HepG2 (cell line): ENCODE measurements at regions not wholly inside any gene's neighbourhood (a gene's known extent, or its start where the extent isn't known, plus 50 kb on each side); places are given as distances from the start of the nearest gene placed in this dataset.

ENCODE experiments used
- GATA4 ChIP-seq: sonication (generic); IDR thresholded peaks from 2 replicates; pipeline ENCODE4 v1.6.1; 2016; ENCODE audit warnings: antibody characterized with exemption, low read depth, borderline replicate concordance
- HDAC6 ChIP-seq: fragments of 200-600 bp; sonication (generic); IDR thresholded peaks from 2 replicates; pipeline ENCODE4 v1.7.0; 2017; ENCODE audit warnings: mild to moderate bottlenecking, antibody characterized with exemption, low read length, low read depth
- MEF2D ChIP-seq: sonication (generic); formaldehyde crosslinking; IDR thresholded peaks from 2 replicates; pipeline ENCODE4 v1.5.1; 2020; ENCODE audit warnings: mild to moderate bottlenecking, missing genetic modification reagents
- SIX4 ChIP-seq: sonication (generic); formaldehyde crosslinking; IDR thresholded peaks from 2 replicates; pipeline ENCODE4 v1.4.0; 2020; ENCODE audit warnings: missing genetic modification reagents
- SSRP1 ChIP-seq: IDR thresholded peaks from 2 replicates; pipeline ENCODE4 v1.6.1; 2016; ENCODE audit warnings: control low read depth
- ZKSCAN1 ChIP-seq: fragments of 150-350 bp; IDR thresholded peaks from 2 replicates; pipeline ENCODE4 v1.6.1; 2014; ENCODE audit warnings: low read length
- ZNF160 ChIP-seq: sonication (generic); formaldehyde crosslinking; IDR thresholded peaks from 2 replicates; pipeline ENCODE4 v1.8.0; 2022; ENCODE audit warnings: mild to moderate bottlenecking, inconsistent platforms, missing genetic modification reagents
- ZNF790 ChIP-seq: sonication (generic); formaldehyde crosslinking; IDR thresholded peaks from 2 replicates; pipeline ENCODE4 v1.8.0; 2022; ENCODE audit warnings: missing genetic modification reagents, mild to moderate bottlenecking, borderline replicate concordance
- TF ChIP-seq, protein P1 (sequence below): fragments of 450-650 bp; IDR thresholded peaks from 2 replicates; pipeline ENCODE4 v1.6.1; 2017; ENCODE audit warnings: mild to moderate bottlenecking
- TF ChIP-seq, protein P2 (sequence below): sonication (generic); formaldehyde crosslinking; IDR thresholded peaks from 2 replicates; pipeline ENCODE4 v1.4.0; 2020; ENCODE audit warnings: missing genetic modification reagents, borderline replicate concordance
- TF ChIP-seq, protein P3 (sequence below): sonication (generic); formaldehyde crosslinking; IDR thresholded peaks from 2 replicates; pipeline ENCODE4 v1.5.0; 2020; ENCODE audit warnings: missing genetic modification reagents

DNA sequence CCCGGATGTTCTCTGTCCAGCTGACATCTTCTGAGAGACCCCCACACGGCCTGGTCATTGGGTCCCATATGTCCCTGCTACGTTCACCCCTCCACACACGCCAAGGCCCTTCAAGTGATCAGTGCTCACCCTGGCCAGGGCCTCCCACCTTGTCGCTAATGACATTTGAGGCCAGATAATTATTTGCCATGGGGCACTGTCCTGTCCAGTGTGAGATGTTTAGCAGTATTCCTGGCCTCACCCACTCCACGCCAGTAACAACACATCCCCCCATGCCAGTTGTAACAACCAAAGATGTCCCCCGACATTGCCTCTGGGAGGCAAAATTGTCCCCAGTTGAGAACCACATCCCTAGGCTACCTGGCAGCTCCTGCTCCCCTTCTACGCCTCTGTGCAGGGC, 49.9 kb upstream of the NANOS1 start (continued):
- TF ChIP-seq, protein P1, sequence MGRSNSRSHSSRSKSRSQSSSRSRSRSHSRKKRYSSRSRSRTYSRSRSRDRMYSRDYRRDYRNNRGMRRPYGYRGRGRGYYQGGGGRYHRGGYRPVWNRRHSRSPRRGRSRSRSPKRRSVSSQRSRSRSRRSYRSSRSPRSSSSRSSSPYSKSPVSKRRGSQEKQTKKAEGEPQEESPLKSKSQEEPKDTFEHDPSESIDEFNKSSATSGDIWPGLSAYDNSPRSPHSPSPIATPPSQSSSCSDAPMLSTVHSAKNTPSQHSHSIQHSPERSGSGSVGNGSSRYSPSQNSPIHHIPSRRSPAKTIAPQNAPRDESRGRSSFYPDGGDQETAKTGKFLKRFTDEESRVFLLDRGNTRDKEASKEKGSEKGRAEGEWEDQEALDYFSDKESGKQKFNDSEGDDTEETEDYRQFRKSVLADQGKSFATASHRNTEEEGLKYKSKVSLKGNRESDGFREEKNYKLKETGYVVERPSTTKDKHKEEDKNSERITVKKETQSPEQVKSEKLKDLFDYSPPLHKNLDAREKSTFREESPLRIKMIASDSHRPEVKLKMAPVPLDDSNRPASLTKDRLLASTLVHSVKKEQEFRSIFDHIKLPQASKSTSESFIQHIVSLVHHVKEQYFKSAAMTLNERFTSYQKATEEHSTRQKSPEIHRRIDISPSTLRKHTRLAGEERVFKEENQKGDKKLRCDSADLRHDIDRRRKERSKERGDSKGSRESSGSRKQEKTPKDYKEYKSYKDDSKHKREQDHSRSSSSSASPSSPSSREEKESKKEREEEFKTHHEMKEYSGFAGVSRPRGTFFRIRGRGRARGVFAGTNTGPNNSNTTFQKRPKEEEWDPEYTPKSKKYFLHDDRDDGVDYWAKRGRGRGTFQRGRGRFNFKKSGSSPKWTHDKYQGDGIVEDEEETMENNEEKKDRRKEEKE, result no peak
- TF ChIP-seq HDAC6, result no peak
- no peak for TF ChIP-seq MEF2D
- TF ChIP-seq ZKSCAN1, result no peak
- TF ChIP-seq, protein P2, sequence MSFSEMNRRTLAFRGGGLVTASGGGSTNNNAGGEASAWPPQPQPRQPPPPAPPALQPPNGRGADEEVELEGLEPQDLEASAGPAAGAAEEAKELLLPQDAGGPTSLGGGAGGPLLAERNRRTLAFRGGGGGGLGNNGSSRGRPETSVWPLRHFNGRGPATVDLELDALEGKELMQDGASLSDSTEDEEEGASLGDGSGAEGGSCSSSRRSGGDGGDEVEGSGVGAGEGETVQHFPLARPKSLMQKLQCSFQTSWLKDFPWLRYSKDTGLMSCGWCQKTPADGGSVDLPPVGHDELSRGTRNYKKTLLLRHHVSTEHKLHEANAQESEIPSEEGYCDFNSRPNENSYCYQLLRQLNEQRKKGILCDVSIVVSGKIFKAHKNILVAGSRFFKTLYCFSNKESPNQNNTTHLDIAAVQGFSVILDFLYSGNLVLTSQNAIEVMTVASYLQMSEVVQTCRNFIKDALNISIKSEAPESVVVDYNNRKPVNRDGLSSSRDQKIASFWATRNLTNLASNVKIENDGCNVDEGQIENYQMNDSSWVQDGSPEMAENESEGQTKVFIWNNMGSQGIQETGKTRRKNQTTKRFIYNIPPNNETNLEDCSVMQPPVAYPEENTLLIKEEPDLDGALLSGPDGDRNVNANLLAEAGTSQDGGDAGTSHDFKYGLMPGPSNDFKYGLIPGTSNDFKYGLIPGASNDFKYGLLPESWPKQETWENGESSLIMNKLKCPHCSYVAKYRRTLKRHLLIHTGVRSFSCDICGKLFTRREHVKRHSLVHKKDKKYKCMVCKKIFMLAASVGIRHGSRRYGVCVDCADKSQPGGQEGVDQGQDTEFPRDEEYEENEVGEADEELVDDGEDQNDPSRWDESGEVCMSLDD (CRISPR knock-in tag), result no peak
- TF ChIP-seq ZNF790, result no peak
- no peak for TF ChIP-seq SSRP1 (CRISPR knock-in tag)
- TF ChIP-seq ZNF160 (CRISPR knock-in tag), result no peak
- no peak for TF ChIP-seq GATA4
- TF ChIP-seq, protein P3, sequence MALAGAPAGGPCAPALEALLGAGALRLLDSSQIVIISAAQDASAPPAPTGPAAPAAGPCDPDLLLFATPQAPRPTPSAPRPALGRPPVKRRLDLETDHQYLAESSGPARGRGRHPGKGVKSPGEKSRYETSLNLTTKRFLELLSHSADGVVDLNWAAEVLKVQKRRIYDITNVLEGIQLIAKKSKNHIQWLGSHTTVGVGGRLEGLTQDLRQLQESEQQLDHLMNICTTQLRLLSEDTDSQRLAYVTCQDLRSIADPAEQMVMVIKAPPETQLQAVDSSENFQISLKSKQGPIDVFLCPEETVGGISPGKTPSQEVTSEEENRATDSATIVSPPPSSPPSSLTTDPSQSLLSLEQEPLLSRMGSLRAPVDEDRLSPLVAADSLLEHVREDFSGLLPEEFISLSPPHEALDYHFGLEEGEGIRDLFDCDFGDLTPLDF, result no peak
- no peak for TF ChIP-seq SIX4
- TF ChIP-seq, all 625 proteins: peak for 0
